Spleen (tissue), 7 donors: ENCODE measurements at regions not wholly inside any gene's neighbourhood (a gene's known extent, or its start where the extent isn't known, plus 50 kb on each side); places are given as distances from the start of the nearest gene placed in this dataset.

Experiments
- POLR2A ChIP-seq, 3 donors: fragments of 450-650 bp; IDR thresholded peaks; one replicate each; pipeline ENCODE4 v1.5.1; 2017; ENCODE audit warnings: antibody characterized with exemption in 3 of 3, mild to moderate bottlenecking in 1 of 3
- POLR2AphosphoS5 ChIP-seq, 3 donors: sonication (generic); formaldehyde crosslinking; IDR thresholded peaks; one replicate each; pipeline ENCODE4 v1.5.1; 2017; ENCODE audit warnings: antibody characterized with exemption in 3 of 3
- TF ChIP-seq, protein P1 (sequence below), 11 experiments: fragments of 200-600 bp in 7 of 11; fragments of 450-650 bp in 4 of 11; sonication (generic) in 4 of 11; IDR thresholded peaks in 8 of 11; conservative IDR thresholded peaks in 3 of 11; 1 replicate in 7 of 11; 2 replicates in 4 of 11; pipeline versions ENCODE4 v1.4.0 to v1.8.0; 2016 to 2021; ENCODE audit warnings: antibody characterized with exemption in 11 of 11, inconsistent platforms in 4 of 11, mild to moderate bottlenecking in 1 of 11
- donor health status: DM: no; HTN: no; CAD: no; lungs with moderate emphysema.
- donor health status: DM: no; HTN: no; CAD: no.
- donor health status: DM: no; HTN: no; CAD: no.

DNA sequence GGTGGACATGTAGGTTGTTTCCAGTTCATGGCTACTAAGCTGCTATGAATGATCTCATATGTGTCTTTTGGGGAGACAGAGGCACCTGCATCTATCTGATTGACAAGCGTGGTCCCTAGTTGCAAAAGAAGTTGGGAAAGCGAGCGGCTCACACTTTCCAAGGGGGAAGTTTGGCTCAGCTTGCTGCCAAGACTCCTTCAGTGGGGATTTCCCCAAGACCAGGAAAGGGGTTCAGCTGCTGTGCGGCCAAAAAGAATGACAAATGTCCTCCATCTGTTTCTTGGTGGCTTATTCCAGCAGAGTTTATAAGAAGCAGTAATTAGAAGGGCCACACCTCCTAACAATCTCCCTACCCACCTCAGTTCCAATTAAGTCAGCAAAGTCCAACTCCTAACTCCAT lies 128.5 kb upstream of the GALNT2 start:
- TF ChIP-seq, protein P1, sequence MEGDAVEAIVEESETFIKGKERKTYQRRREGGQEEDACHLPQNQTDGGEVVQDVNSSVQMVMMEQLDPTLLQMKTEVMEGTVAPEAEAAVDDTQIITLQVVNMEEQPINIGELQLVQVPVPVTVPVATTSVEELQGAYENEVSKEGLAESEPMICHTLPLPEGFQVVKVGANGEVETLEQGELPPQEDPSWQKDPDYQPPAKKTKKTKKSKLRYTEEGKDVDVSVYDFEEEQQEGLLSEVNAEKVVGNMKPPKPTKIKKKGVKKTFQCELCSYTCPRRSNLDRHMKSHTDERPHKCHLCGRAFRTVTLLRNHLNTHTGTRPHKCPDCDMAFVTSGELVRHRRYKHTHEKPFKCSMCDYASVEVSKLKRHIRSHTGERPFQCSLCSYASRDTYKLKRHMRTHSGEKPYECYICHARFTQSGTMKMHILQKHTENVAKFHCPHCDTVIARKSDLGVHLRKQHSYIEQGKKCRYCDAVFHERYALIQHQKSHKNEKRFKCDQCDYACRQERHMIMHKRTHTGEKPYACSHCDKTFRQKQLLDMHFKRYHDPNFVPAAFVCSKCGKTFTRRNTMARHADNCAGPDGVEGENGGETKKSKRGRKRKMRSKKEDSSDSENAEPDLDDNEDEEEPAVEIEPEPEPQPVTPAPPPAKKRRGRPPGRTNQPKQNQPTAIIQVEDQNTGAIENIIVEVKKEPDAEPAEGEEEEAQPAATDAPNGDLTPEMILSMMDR (IDR thresholded peaks at IDR 0.05 in 8 of 11, conservative IDR thresholded peaks at IDR 0.05 in 3 of 11) = no peak
- TF ChIP-seq POLR2AphosphoS5 (IDR thresholded peaks at IDR 0.05) = no peak
- no peak for TF ChIP-seq POLR2A (IDR thresholded peaks at IDR 0.05)
